Liver (tissue), 3 donors: ENCODE measurements at regions not wholly inside any gene's neighbourhood (a gene's known extent, or its start where the extent isn't known, plus 50 kb on each side); places are given as distances from the start of the nearest gene placed in this dataset.

ENCODE experiments used
- EGR1 ChIP-seq, 2 donors: IDR thresholded peaks; 2 replicates each; pipeline ENCODE4 v1.6.1; 2016 to 2018; ENCODE audit warnings: antibody characterized with exemption in 2 of 2, low read depth in 2 of 2
- JUND ChIP-seq, 2 donors: IDR thresholded peaks; 2 replicates each; pipeline ENCODE4 v1.6.1; 2016; ENCODE audit warnings: antibody characterized with exemption in 2 of 2
- RAD21 ChIP-seq, 2 donors: IDR thresholded peaks; 2 replicates each; pipeline ENCODE4 v1.6.1; 2016; ENCODE audit warnings: antibody characterized with exemption in 2 of 2, mild to moderate bottlenecking in 2 of 2
- RXRA ChIP-seq, 2 donors: IDR thresholded peaks; 2 replicates each; pipeline ENCODE4 v1.6.1; 2017 to 2018; ENCODE audit warnings: antibody characterized with exemption in 2 of 2, mild to moderate bottlenecking in 1 of 2
- YY1 ChIP-seq: IDR thresholded peaks from 2 replicates; pipeline ENCODE4 v1.6.1; 2016; ENCODE audit warnings: antibody characterized with exemption, mild to moderate bottlenecking
- TF ChIP-seq, protein P1 (sequence below): fragments of 150-350 bp; IDR thresholded peaks from 2 replicates; pipeline ENCODE4 v1.5.1; 2017; ENCODE audit warnings: improper control_type of control experiment, low read depth, low read length; ENCODE audit not compliant: missing input control
- TF ChIP-seq, protein P2 (sequence below): IDR thresholded peaks from 2 replicates; pipeline ENCODE4 v1.6.1; 2016; ENCODE audit warnings: antibody characterized with exemption, mild to moderate bottlenecking
- TF ChIP-seq, protein P3 (sequence below): IDR thresholded peaks from 2 replicates; pipeline ENCODE4 v1.6.1; 2016; ENCODE audit warnings: antibody characterized with exemption
- donor health status: healthy.
- donor health status: healthy.

DNA sequence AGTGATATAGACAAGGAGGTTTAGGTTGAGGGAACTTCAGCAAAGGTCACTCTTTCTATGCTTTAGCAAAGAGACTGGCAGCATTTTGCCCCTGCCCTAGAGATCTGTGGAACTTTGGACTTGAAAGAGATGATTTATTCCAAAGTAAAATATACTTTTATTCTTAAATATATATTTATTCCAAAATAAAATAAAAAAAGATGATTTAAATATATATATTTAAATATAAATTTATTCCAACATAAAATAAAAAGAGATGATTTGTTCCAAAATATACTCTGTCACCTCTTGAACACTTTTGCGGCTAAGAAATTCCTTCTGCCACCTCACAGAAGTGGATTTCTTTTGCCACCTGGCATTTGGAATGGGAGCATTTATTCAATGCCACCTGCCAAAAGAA lies 521.3 kb upstream of the CHORDC1 start:
- TF ChIP-seq YY1 (no peak), JUND (IDR thresholded peaks at IDR 0.05) (no peak), RXRA (IDR thresholded peaks at IDR 0.05) (no peak), RAD21 (IDR thresholded peaks at IDR 0.05) (no peak), EGR1 (IDR thresholded peaks at IDR 0.05; ENCODE audit: low read depth in 2 of 2) (no peak)
- TF ChIP-seq, protein P1, sequence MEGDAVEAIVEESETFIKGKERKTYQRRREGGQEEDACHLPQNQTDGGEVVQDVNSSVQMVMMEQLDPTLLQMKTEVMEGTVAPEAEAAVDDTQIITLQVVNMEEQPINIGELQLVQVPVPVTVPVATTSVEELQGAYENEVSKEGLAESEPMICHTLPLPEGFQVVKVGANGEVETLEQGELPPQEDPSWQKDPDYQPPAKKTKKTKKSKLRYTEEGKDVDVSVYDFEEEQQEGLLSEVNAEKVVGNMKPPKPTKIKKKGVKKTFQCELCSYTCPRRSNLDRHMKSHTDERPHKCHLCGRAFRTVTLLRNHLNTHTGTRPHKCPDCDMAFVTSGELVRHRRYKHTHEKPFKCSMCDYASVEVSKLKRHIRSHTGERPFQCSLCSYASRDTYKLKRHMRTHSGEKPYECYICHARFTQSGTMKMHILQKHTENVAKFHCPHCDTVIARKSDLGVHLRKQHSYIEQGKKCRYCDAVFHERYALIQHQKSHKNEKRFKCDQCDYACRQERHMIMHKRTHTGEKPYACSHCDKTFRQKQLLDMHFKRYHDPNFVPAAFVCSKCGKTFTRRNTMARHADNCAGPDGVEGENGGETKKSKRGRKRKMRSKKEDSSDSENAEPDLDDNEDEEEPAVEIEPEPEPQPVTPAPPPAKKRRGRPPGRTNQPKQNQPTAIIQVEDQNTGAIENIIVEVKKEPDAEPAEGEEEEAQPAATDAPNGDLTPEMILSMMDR, result no peak
- TF ChIP-seq, protein P2, sequence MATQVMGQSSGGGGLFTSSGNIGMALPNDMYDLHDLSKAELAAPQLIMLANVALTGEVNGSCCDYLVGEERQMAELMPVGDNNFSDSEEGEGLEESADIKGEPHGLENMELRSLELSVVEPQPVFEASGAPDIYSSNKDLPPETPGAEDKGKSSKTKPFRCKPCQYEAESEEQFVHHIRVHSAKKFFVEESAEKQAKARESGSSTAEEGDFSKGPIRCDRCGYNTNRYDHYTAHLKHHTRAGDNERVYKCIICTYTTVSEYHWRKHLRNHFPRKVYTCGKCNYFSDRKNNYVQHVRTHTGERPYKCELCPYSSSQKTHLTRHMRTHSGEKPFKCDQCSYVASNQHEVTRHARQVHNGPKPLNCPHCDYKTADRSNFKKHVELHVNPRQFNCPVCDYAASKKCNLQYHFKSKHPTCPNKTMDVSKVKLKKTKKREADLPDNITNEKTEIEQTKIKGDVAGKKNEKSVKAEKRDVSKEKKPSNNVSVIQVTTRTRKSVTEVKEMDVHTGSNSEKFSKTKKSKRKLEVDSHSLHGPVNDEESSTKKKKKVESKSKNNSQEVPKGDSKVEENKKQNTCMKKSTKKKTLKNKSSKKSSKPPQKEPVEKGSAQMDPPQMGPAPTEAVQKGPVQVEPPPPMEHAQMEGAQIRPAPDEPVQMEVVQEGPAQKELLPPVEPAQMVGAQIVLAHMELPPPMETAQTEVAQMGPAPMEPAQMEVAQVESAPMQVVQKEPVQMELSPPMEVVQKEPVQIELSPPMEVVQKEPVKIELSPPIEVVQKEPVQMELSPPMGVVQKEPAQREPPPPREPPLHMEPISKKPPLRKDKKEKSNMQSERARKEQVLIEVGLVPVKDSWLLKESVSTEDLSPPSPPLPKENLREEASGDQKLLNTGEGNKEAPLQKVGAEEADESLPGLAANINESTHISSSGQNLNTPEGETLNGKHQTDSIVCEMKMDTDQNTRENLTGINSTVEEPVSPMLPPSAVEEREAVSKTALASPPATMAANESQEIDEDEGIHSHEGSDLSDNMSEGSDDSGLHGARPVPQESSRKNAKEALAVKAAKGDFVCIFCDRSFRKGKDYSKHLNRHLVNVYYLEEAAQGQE, result no peak
- TF ChIP-seq, protein P3, sequence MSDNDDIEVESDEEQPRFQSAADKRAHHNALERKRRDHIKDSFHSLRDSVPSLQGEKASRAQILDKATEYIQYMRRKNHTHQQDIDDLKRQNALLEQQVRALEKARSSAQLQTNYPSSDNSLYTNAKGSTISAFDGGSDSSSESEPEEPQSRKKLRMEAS, result no peak
